Stimulated activated CD4-positive, alpha-beta T cell treated with anti-CD3 and anti-CD28 coated beads, Interleukin-4, amount 100 ng/mL, for 48 hours (primary cell): ENCODE measurements at regions not wholly inside any gene's neighbourhood (a gene's known extent, or its start where the extent isn't known, plus 50 kb on each side); places are given as distances from the start of the nearest gene placed in this dataset.
"Not testable (repeated sequence)": the region's sequence is repeated elsewhere in the genome, so short reads cannot be mapped to it uniquely, and the experiment has no call there.

ENCODE experiments used
- DNase-seq, 2 donors: peaks; one replicate each; pipeline ENCODE4 v3.0.0-alpha.2; 2020; ENCODE audit warnings: low read depth in 2 of 2

GRCh38 chr7:3094701-3095445 is 51.2 kb upstream of the CARD11 start:
- DNase-seq = no peak

- DNase-seq = no peak
These were observed 54.1 kb upstream of the CARD11 start for GRCh38 chr7:3097734-3098133.

GRCh38 chr7:3102159-3102558 is 58.5 kb upstream of the CARD11 start:
- no peak for DNase-seq

- no peak for DNase-seq
These were observed 60.1 kb upstream of the CARD11 start for GRCh38 chr7:3103614-3104398.

GRCh38 chr7:3105856-3106255 is 62.2 kb upstream of the CARD11 start:
- no peak for DNase-seq

GRCh38 chr7:3106361-3106826 is 62.7 kb upstream of the CARD11 start:
- peak in 1 of 2 donors; percentile 51 for DNase-seq

GRCh38 chr7:3107228-3107763 is 63.6 kb upstream of the CARD11 start:
- DNase-seq = no peak

GRCh38 chr7:3107889-3108570 is 64.4 kb upstream of the CARD11 start:
- no peak for DNase-seq

GRCh38 chr7:3109311-3109915 is 65.7 kb upstream of the CARD11 start:
- DNase-seq = no peak

GRCh38 chr7:3112479-3113134 is 68.9 kb upstream of the CARD11 start:
- no peak for DNase-seq

GRCh38 chr7:3114917-3115316 is 71.2 kb upstream of the CARD11 start:
- no peak for DNase-seq

- no peak for DNase-seq
These were observed 73.4 kb upstream of the CARD11 start for GRCh38 chr7:3117081-3117480.

- DNase-seq = no peak
These were observed 74.0 kb upstream of the CARD11 start for GRCh38 chr7:3117488-3118231.

- not testable (repeated sequence) for DNase-seq
These were observed 75.8 kb upstream of the CARD11 start for GRCh38 chr7:3119352-3119927.

GRCh38 chr7:3119963-3120362 is 76.3 kb upstream of the CARD11 start:
- DNase-seq = no peak

GRCh38 chr7:3120513-3120912 is 76.8 kb upstream of the CARD11 start:
- no peak for DNase-seq

- DNase-seq = no peak
These were observed 85.3 kb upstream of the CARD11 start for GRCh38 chr7:3128857-3129490.

GRCh38 chr7:3133811-3134385 is 90.2 kb upstream of the CARD11 start:
- no peak for DNase-seq

- DNase-seq = peak; percentile 18 to 19
These were observed 91.1 kb upstream of the CARD11 start for GRCh38 chr7:3134745-3135144.
